DND-41 (cell line): ENCODE measurements at regions not wholly inside any gene's neighbourhood (a gene's known extent, or its start where the extent isn't known, plus 50 kb on each side); places are given as distances from the start of the nearest gene placed in this dataset.

ENCODE experiments used
- CTCF ChIP-seq: IDR thresholded peaks from 2 replicates; pipeline ENCODE4 v1.5.1; 2012; ENCODE audit warnings: borderline replicate concordance, low read length, moderate library complexity, mild to moderate bottlenecking; ENCODE audit not compliant: poor library complexity, severe bottlenecking; ENCODE audit errors: extremely low read depth
- EZH2 ChIP-seq: IDR thresholded peaks from 3 replicates; pipeline ENCODE4 v1.6.1; 2012; ENCODE audit warnings: borderline replicate concordance, low read depth, mild to moderate bottlenecking, moderate library complexity, low read length, inconsistent platforms; ENCODE audit not compliant: severe bottlenecking

- no peak for TF ChIP-seq CTCF
- TF ChIP-seq EZH2: no peak
Measured at GRCh38 chr1:37105911-37106310, 71.6 kb upstream of the GRIK3 start.
